CD14-positive monocyte (primary cell): ENCODE measurements at regions not wholly inside any gene's neighbourhood (a gene's known extent, or its start where the extent isn't known, plus 50 kb on each side); places are given as distances from the start of the nearest gene placed in this dataset.

Experiments used
- DNase-seq, 3 donors: peaks; one replicate each; pipeline ENCODE4 v3.0.0-alpha.2; 2011 to 2022
- H2AFZ ChIP-seq: 2 replicates; pipeline ENCODE4 v1.6.0; 2012; ENCODE audit warnings: mild to moderate bottlenecking, low read depth, low read length, inconsistent platforms; ENCODE audit not compliant: insufficient read depth, poor library complexity, severe bottlenecking
- H3K27ac ChIP-seq, 2 donors: 1 replicate in 1 of 2; 2 replicates in 1 of 2; pipeline ENCODE4 v1.5.1; 2012 to 2013; ENCODE audit warnings: low read length in 2 of 2, control low read depth in 1 of 2, inconsistent platforms in 1 of 2, low read depth in 1 of 2, mild to moderate bottlenecking in 1 of 2
- H3K27me3 ChIP-seq, 2 donors: one replicate each; pipeline versions ENCODE4 v1.6.0 to v1.6.1; 2011 to 2013; ENCODE audit warnings: low read length in 2 of 2; ENCODE audit not compliant: control insufficient read depth in 2 of 2, insufficient read depth in 2 of 2
- H3K36me3 ChIP-seq, 2 donors: replicated peaks in 1 of 2; 1 replicate in 1 of 2; 2 replicates in 1 of 2; pipeline versions ENCODE4 v1.5.1 to v1.6.1; 2012 to 2013; ENCODE audit warnings: low read length in 2 of 2, control low read depth in 1 of 2, inconsistent platforms in 1 of 2, mild to moderate bottlenecking in 1 of 2; ENCODE audit not compliant: insufficient read depth in 2 of 2, control insufficient read depth in 1 of 2
- H3K4me1 ChIP-seq, 2 donors: 1 replicate in 1 of 2; 2 replicates in 1 of 2; pipeline versions ENCODE4 v1.5.1 to v1.6.1; 2012 to 2013; ENCODE audit warnings: low read length in 2 of 2, control low read depth in 1 of 2, inconsistent platforms in 1 of 2, mild to moderate bottlenecking in 1 of 2, moderate library complexity in 1 of 2; ENCODE audit not compliant: insufficient read depth in 2 of 2, control insufficient read depth in 1 of 2
- H3K4me2 ChIP-seq: replicated peaks from 2 replicates; pipeline ENCODE3; 2012; ENCODE audit warnings: low read length, moderate library complexity, mild to moderate bottlenecking; ENCODE audit not compliant: poor library complexity, severe bottlenecking; ENCODE audit errors: extremely low read depth
- H3K4me3 ChIP-seq, 3 experiments: fragments of 200-600 bp in 1 of 3; sonication (generic) in 1 of 3; replicated peaks in 1 of 3; 1 replicate in 2 of 3; 2 replicates in 1 of 3; pipeline ENCODE4 v1.5.1; 2011 to 2013; ENCODE audit warnings: low read length in 3 of 3, mild to moderate bottlenecking in 3 of 3, control low read depth in 2 of 3, low read depth in 2 of 3, inconsistent platforms in 1 of 3, moderate library complexity in 1 of 3
- H3K79me2 ChIP-seq: 2 replicates; pipeline ENCODE4 v1.6.0; 2012; ENCODE audit warnings: mild to moderate bottlenecking, control low read depth, inconsistent platforms, low read length, moderate library complexity; ENCODE audit not compliant: insufficient read depth
- H3K9ac ChIP-seq: 2 replicates; pipeline ENCODE4 v1.6.0; 2017; ENCODE audit warnings: low read length, mild to moderate bottlenecking; ENCODE audit not compliant: insufficient read depth, poor library complexity, severe bottlenecking
- H3K9me3 ChIP-seq, 2 donors: replicated peaks in 1 of 2; 1 replicate in 1 of 2; 2 replicates in 1 of 2; pipeline versions ENCODE4 v1.5.1 to v1.6.1; 2012 to 2013; ENCODE audit warnings: low read length in 2 of 2, control low read depth in 1 of 2; ENCODE audit not compliant: control insufficient read depth in 1 of 2, insufficient read depth in 1 of 2
- H4K20me1 ChIP-seq: 2 replicates; pipeline ENCODE4 v1.6.0; 2012; ENCODE audit warnings: mild to moderate bottlenecking, low read length, control low read depth, moderate library complexity; ENCODE audit not compliant: insufficient read depth
- H3K27ac Mint-ChIP-seq, 7 donors: one replicate each; pipeline ENCODE4 v1.8.0; 2020; ENCODE audit warnings: mild to moderate bottlenecking in 7 of 7, mixed read lengths in 7 of 7, moderate library complexity in 6 of 7, inconsistent platforms in 2 of 7
- H3K27me3 Mint-ChIP-seq, 3 donors: one replicate each; pipeline ENCODE4 v1.8.0; 2021 to 2022; ENCODE audit warnings: low read depth in 3 of 3, mild to moderate bottlenecking in 3 of 3, mixed read lengths in 3 of 3, moderate library complexity in 3 of 3, inconsistent platforms in 1 of 3
- H3K36me3 Mint-ChIP-seq, 2 donors: one replicate each; pipeline ENCODE4 v1.8.0; 2020; ENCODE audit warnings: mixed read lengths in 2 of 2, inconsistent platforms in 1 of 2, mild to moderate bottlenecking in 1 of 2
- H3K4me1 Mint-ChIP-seq: one replicate; pipeline ENCODE4 v1.8.0; 2020; ENCODE audit warnings: mild to moderate bottlenecking, mixed read lengths
- H3K4me3 Mint-ChIP-seq, 2 donors: one replicate each; pipeline ENCODE4 v1.8.0; 2020; ENCODE audit warnings: mild to moderate bottlenecking in 2 of 2, mixed read lengths in 2 of 2, moderate library complexity in 1 of 2
- H3K9me3 Mint-ChIP-seq, 7 donors: one replicate each; pipeline ENCODE4 v1.8.0; 2020 to 2022; ENCODE audit warnings: mixed read lengths in 7 of 7, mild to moderate bottlenecking in 6 of 7, moderate library complexity in 6 of 7, inconsistent platforms in 2 of 7
- CTCF ChIP-seq: fragments of 200-600 bp; IDR thresholded peaks from one replicate; pipeline ENCODE4 v1.8.0; 2022; ENCODE audit warnings: antibody characterized with exemption, mild to moderate bottlenecking
- WGBS: methylation state at CpG from one replicate; pipeline ENCODE4 v1.1.5; 2013; ENCODE audit warnings: missing lambda C conversion rate; ENCODE audit not compliant: insufficient coverage; 5-methylcytosine and 5-hydroxymethylcytosine counted together
- intact Hi-C, 2 donors: fragments of 100-400 bp; cut with micrococcal nuclease; formaldehyde crosslinking; loops; one replicate each; pipeline versions ENCODE4 v1.15.0 to v1.15.1; 2023

DNA sequence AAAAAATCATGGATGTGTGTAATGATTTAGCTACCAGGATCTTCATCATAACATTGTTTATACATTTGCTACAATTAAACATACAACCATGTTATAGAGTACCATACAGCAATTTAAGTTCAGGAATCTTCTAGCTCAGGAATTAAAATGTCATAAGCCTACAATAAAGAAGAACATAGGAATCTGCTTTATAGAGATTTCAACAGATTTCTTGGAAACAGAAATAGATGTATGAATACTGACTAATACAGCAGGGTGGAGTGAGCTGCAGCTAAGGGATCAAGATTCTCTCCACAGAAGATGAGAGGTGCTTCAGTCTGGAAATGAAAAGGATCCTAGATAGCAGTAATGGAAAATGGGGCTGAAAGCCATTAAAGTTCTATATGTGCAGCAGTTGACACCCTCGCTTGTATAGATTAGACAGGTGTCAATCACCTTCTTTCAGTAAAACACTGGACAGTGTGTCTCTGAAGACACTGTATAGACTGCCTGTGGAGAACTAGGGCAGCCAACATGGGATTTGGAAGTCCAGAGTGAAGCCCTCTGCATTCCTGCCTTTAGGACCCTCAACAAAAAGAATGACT is 73.9 kb downstream of the DNTTIP2 start:
- H3K9me3 Mint-ChIP-seq = peaks cover 0 to 7% (median 0%) of the 10 kb centered on the region in 7 donors
- Histone ChIP-seq H3K4me2 (no peak overlapping the region), H2AFZ (no peak overlapping the region), H3K9ac (no peak overlapping the region), H3K79me2 (no peaks in the 10 kb centered on the region), H3K27me3 (no peaks in the 10 kb centered on the region), H3K4me1 (no peaks in the 10 kb centered on the region), H3K27ac (no peak overlapping the region), H3K4me3 (no peak overlapping the region), H3K36me3 (no peaks in the 10 kb centered on the region), H4K20me1 (no peaks in the 10 kb centered on the region), H3K9me3 (no peaks in the 10 kb centered on the region)
- no peak for DNase-seq
- peaks cover 0 to 1% (median 1%) of the 10 kb centered on the region in 3 donors for H3K27me3 Mint-ChIP-seq
- no peak overlapping the region for H3K4me3 Mint-ChIP-seq
- no CpG with 5 or more reads among the region's 1 CpG for WGBS
- peaks cover 4% of the 10 kb centered on the region for H3K4me1 Mint-ChIP-seq
- H3K27ac Mint-ChIP-seq = no peak overlapping the region
- H3K36me3 Mint-ChIP-seq = no peaks in the 10 kb centered on the region
- no peak for TF ChIP-seq CTCF
- intact Hi-C loops = no loop called here

GRCh38 chr1:93804412-93804811 is 74.6 kb downstream of the DNTTIP2 start:
- Mint-ChIP-seq H3K9me3 (peaks cover 0 to 7% (median 0%) of the 10 kb centered on the region in 7 donors), H3K27ac (no peak overlapping the region), H3K36me3 (no peaks in the 10 kb centered on the region), H3K4me3 (no peak overlapping the region), H3K4me1 (peaks cover 4% of the 10 kb centered on the region), H3K27me3 (peaks cover 0 to 1% (median 1%) of the 10 kb centered on the region in 3 donors)
- Histone ChIP-seq H3K9ac (no peak overlapping the region), H3K4me3 (no peak overlapping the region), H3K4me2 (no peak overlapping the region), H4K20me1 (no peaks in the 10 kb centered on the region), H3K4me1 (no peaks in the 10 kb centered on the region), H2AFZ (no peak overlapping the region), H3K79me2 (no peaks in the 10 kb centered on the region), H3K9me3 (no peaks in the 10 kb centered on the region), H3K27me3 (no peaks in the 10 kb centered on the region), H3K27ac (no peak overlapping the region), H3K36me3 (no peaks in the 10 kb centered on the region)
- no peak for DNase-seq
- no CpG with 5 or more reads among the region's 3 CpGs for WGBS
- no peak for TF ChIP-seq CTCF
- intact Hi-C loops = no loop called here
